B cell (primary cell): ENCODE measurements at regions not wholly inside any gene's neighbourhood (a gene's known extent, or its start where the extent isn't known, plus 50 kb on each side); places are given as distances from the start of the nearest gene placed in this dataset.

Source experiments
- CTCF ChIP-seq: fragments of 200-600 bp; IDR thresholded peaks from one replicate; pipeline ENCODE4 v1.8.0; 2022; ENCODE audit warnings: antibody characterized with exemption, mild to moderate bottlenecking
- EZH2 ChIP-seq: IDR thresholded peaks from 2 replicates; pipeline ENCODE4 v1.6.1; 2012; ENCODE audit warnings: borderline replicate concordance, low read depth, mild to moderate bottlenecking, moderate library complexity, low read length; ENCODE audit not compliant: insufficient read depth, poor library complexity, severe bottlenecking

DNA sequence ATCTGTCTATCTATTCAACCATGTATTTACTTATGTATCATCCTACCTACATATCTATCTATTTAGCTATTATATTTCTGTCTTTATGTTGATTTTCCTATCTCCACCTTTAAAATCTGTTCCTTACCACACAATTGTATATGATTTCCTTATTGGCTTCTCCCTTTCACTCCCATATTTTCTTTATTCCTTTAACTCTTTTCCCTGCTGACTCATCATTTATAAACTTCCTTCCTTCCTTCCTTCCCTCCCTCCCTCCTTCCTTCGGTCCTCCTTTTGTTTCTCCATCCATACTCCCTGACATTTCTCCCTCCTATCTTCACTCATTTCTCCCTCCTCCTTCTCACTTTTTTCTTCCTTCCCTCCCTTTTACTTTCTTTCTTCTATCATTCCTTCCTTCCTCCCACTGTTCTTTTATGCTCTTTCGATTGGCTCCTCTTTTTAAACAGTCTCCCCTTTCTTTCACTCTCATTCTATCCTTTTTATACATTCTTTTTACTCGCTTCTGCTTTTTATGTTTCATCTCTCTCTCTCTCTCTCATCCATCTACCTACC lies 100.3 kb downstream of the RBMX2 start:
- TF ChIP-seq EZH2 (no peak), CTCF (no peak)
